Large intestine (tissue), 3 donors: ENCODE measurements at regions not wholly inside any gene's neighbourhood (a gene's known extent, or its start where the extent isn't known, plus 50 kb on each side); places are given as distances from the start of the nearest gene placed in this dataset.
"Not testable (repeated sequence)": the region's sequence is repeated elsewhere in the genome, so short reads cannot be mapped to it uniquely, and the experiment has no call there.

Experiments
- DNase-seq, 2 donors: peaks; one replicate each; pipeline versions ENCODE4 v3.0.0 to v3.0.0-alpha.2; 2013
- H3K27ac ChIP-seq: one replicate; pipeline ENCODE4 v1.5.1; 2013; ENCODE audit warnings: low read length
- H3K27me3 ChIP-seq: 2 replicates; pipeline ENCODE4 v1.6.1; 2013; ENCODE audit warnings: low read length; ENCODE audit not compliant: control insufficient read depth, insufficient read depth
- H3K36me3 ChIP-seq: 2 replicates; pipeline ENCODE4 v1.6.1; 2013; ENCODE audit warnings: low read length; ENCODE audit not compliant: control insufficient read depth, insufficient read depth
- H3K4me1 ChIP-seq: one replicate; pipeline ENCODE4 v1.6.1; 2013; ENCODE audit warnings: low read length; ENCODE audit not compliant: control insufficient read depth, insufficient read depth
- H3K4me3 ChIP-seq: one replicate; pipeline ENCODE4 v1.5.1; 2013; ENCODE audit warnings: low read length
- H3K9me3 ChIP-seq: one replicate; pipeline ENCODE4 v1.6.1; 2013; ENCODE audit warnings: mild to moderate bottlenecking, low read depth, low read length, moderate library complexity; ENCODE audit not compliant: control insufficient read depth
- WGBS: methylation state at CpG from one replicate; pipeline ENCODE4 v1.1.5; 2013; ENCODE audit warnings: low lambda C conversion rate; ENCODE audit not compliant: insufficient coverage; 5-methylcytosine and 5-hydroxymethylcytosine counted together

- H3K27me3 ChIP-seq: no peaks in the 10 kb centered on the region
- H3K9me3 ChIP-seq: no peaks in the 10 kb centered on the region
- H3K36me3 ChIP-seq: no peaks in the 10 kb centered on the region
- H3K4me1 ChIP-seq: no peaks in the 10 kb centered on the region
- WGBS: 90% methylated on average over 4 of the region's 5 CpGs
- H3K4me3 ChIP-seq: no peak overlapping the region
- peak in 1 of 2 donors; percentile 18 for DNase-seq
- no peak overlapping the region for H3K27ac ChIP-seq
Measured at GRCh38 chr15:56794553-56795329, 61.4 kb upstream of the ZNF280D start.

- no peaks in the 10 kb centered on the region for H3K27me3 ChIP-seq
- no peak overlapping the region for H3K27ac ChIP-seq
- 86% methylated on average over 1 of the region's 1 CpG for WGBS
- no peaks in the 10 kb centered on the region for H3K36me3 ChIP-seq
- H3K9me3 ChIP-seq: no peaks in the 10 kb centered on the region
- no peak for DNase-seq
- no peaks in the 10 kb centered on the region for H3K4me1 ChIP-seq
- no peak overlapping the region for H3K4me3 ChIP-seq
Measured at GRCh38 chr15:56794165-56794552, 60.9 kb upstream of the ZNF280D start.

- no peak overlapping the region for H3K27ac ChIP-seq
- WGBS: 79% methylated on average over 3 of the region's 4 CpGs
Measured at GRCh38 chr15:56792211-56792610, 58.9 kb upstream of the ZNF280D start.

GRCh38 chr15:56791521-56791920 is 58.2 kb upstream of the ZNF280D start:
- H3K9me3 ChIP-seq, H3K36me3 ChIP-seq, H3K4me1 ChIP-seq, H3K27me3 ChIP-seq, DNase-seq, H3K27ac ChIP-seq, H3K4me3 ChIP-seq: not testable (repeated sequence)
- WGBS: no CpG with 5 or more reads among the region's 1 CpG

More at GRCh38 chr15:56792211-56792610, 58.9 kb upstream of the ZNF280D start:
- no peak overlapping the region for H3K4me3 ChIP-seq
- no peaks in the 10 kb centered on the region for H3K9me3 ChIP-seq
- H3K27me3 ChIP-seq: no peaks in the 10 kb centered on the region
- no peaks in the 10 kb centered on the region for H3K36me3 ChIP-seq
- no peaks in the 10 kb centered on the region for H3K4me1 ChIP-seq
- no peak for DNase-seq

- WGBS: no CpG with 5 or more reads among the region's 2 CpGs
- Histone ChIP-seq H3K27me3 (no peaks in the 10 kb centered on the region), H3K4me3 (no peak overlapping the region), H3K9me3 (no peaks in the 10 kb centered on the region), H3K27ac (no peak overlapping the region), H3K36me3 (no peaks in the 10 kb centered on the region), H3K4me1 (no peaks in the 10 kb centered on the region)
- DNase-seq: no peak
Measured at GRCh38 chr15:56788359-56788758, 55.0 kb upstream of the ZNF280D start.

- Histone ChIP-seq H3K4me1 (no peaks in the 10 kb centered on the region), H3K27me3 (no peaks in the 10 kb centered on the region), H3K9me3 (no peaks in the 10 kb centered on the region), H3K4me3 (no peak overlapping the region), H3K27ac (no peak overlapping the region), H3K36me3 (no peaks in the 10 kb centered on the region)
- DNase-seq: no peak
- 96% methylated on average over 3 of the region's 5 CpGs for WGBS
Measured at GRCh38 chr15:56786966-56787365, 53.7 kb upstream of the ZNF280D start.

GRCh38 chr15:56783857-56784661 is 50.8 kb upstream of the ZNF280D start:
- no peak overlapping the region for H3K27ac ChIP-seq
- peaks cover 6% of the 10 kb centered on the region for H3K9me3 ChIP-seq
- no peaks in the 10 kb centered on the region for H3K36me3 ChIP-seq
- no CpG with 5 or more reads among the region's 5 CpGs for WGBS
- H3K4me1 ChIP-seq: no peaks in the 10 kb centered on the region
- no peak for DNase-seq
- no peak overlapping the region for H3K4me3 ChIP-seq
- no peaks in the 10 kb centered on the region for H3K27me3 ChIP-seq

GRCh38 chr15:56783156-56783856 is 50.0 kb upstream of the ZNF280D start:
- H3K4me3 ChIP-seq: no peak overlapping the region
- no peak for DNase-seq
- H3K27ac ChIP-seq: no peak overlapping the region
- no peaks in the 10 kb centered on the region for H3K4me1 ChIP-seq
- H3K36me3 ChIP-seq: no peaks in the 10 kb centered on the region
- peaks cover 6% of the 10 kb centered on the region for H3K9me3 ChIP-seq
- no peaks in the 10 kb centered on the region for H3K27me3 ChIP-seq
- 100% methylated on average over 1 of the region's 7 CpGs for WGBS
